GM21619 (cell line): ENCODE measurements at regions not wholly inside any gene's neighbourhood (a gene's known extent, or its start where the extent isn't known, plus 50 kb on each side); places are given as distances from the start of the nearest gene placed in this dataset.

Experiments
- ATAC-seq: cut with Tn5 transposase; IDR thresholded peaks from one replicate; pipeline ENCODE4 v1.9.1; 2021; ENCODE audit not compliant: unreplicated experiment

- ATAC-seq = no peak
These were observed 112.8 kb upstream of the PSMD7 start for GRCh38 chr16:74183601-74184360.

GRCh38 chr16:74169687-74170376, 126.8 kb upstream of the PSMD7 start:
- ATAC-seq = no peak

GRCh38 chr16:74169066-74169465, 127.5 kb upstream of the PSMD7 start:
- ATAC-seq = no peak

GRCh38 chr16:74168445-74168844, 128.2 kb upstream of the PSMD7 start:
- ATAC-seq = no peak

- no peak for ATAC-seq
These were observed 130.2 kb upstream of the PSMD7 start for GRCh38 chr16:74166456-74166855.

- ATAC-seq = no peak
These were observed 131.0 kb upstream of the PSMD7 start for GRCh38 chr16:74165566-74166080.

GRCh38 chr16:74160759-74161158, 135.9 kb upstream of the PSMD7 start:
- no peak for ATAC-seq

- ATAC-seq = no peak
These were observed 142.8 kb upstream of the PSMD7 start for GRCh38 chr16:74153773-74154172.

GRCh38 chr16:74146643-74147042, 150.0 kb upstream of the PSMD7 start:
- ATAC-seq = no peak

GRCh38 chr16:74143171-74143570, 153.4 kb upstream of the PSMD7 start:
- no peak for ATAC-seq

- no peak for ATAC-seq
These were observed 155.6 kb upstream of the PSMD7 start for GRCh38 chr16:74141015-74141414.

GRCh38 chr16:74140557-74140956, 156.1 kb upstream of the PSMD7 start:
- no peak for ATAC-seq

- no peak for ATAC-seq
These were observed 172.8 kb upstream of the PSMD7 start for GRCh38 chr16:74123826-74124225.

GRCh38 chr16:74123195-74123594, 173.4 kb upstream of the PSMD7 start:
- no peak for ATAC-seq

GRCh38 chr16:74117798-74118197, 178.8 kb upstream of the PSMD7 start:
- ATAC-seq = no peak

- no peak for ATAC-seq
These were observed 183.1 kb upstream of the PSMD7 start for GRCh38 chr16:74113545-74113944.

- no peak for ATAC-seq
These were observed 185.1 kb upstream of the PSMD7 start for GRCh38 chr16:74111456-74111982.

- no peak for ATAC-seq
These were observed 188.6 kb upstream of the PSMD7 start for GRCh38 chr16:74107795-74108610.

- no peak for ATAC-seq
These were observed 192.6 kb upstream of the PSMD7 start for GRCh38 chr16:74104022-74104421.

- ATAC-seq = no peak
These were observed 195.1 kb upstream of the PSMD7 start for GRCh38 chr16:74101379-74102137.
